NCI-H1436 (cell line): ENCODE measurements at regions not wholly inside any gene's neighbourhood (a gene's known extent, or its start where the extent isn't known, plus 50 kb on each side); places are given as distances from the start of the nearest gene placed in this dataset.

Source experiments
- DNase-seq: peaks from one replicate; lab custom pipeline; 2025; lab: John Stamatoyannopoulos, UW

DNA sequence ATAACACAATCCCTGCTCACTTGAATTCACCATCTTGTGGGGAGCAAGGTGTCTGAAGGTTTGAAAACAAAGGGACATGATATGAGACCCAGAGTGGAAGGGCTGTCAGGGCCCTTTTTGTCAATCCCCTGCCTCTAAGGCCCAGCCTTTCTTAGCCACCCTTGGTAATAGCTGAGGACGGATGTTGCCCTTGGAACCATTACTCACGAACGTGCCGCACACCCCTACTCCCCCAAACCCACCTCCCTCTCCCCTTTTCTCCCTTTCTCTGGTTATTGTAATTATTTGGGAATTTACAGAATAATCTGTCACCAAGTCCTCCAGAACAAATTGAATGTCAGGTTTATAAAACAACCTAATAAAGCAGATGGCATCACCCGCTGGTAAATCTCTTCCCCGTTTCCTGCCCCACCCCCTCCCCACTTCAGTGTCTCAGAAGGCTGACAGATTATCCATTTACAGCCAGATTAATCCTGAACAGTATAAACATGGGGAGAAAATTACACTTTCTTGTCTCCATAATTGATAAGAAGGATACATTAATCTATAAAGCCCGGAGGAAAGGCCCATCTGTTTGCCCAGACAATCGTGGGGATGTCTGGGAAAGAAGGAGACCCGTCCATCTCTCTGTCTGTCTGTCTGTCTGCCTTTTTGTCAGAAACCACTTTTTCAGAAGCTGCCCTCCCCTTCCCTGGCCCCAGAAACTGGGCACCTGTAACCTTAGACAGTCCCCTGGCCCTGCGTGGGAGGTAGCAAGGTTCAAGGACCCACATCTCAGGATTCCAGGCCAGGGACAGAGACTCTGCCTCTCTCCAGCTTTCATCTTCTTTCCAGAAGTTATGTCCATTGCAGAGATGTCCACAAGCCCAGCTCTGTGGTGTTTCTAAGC lies 60.6 kb upstream of the CD34 start:
- no peak for DNase-seq

DNA sequence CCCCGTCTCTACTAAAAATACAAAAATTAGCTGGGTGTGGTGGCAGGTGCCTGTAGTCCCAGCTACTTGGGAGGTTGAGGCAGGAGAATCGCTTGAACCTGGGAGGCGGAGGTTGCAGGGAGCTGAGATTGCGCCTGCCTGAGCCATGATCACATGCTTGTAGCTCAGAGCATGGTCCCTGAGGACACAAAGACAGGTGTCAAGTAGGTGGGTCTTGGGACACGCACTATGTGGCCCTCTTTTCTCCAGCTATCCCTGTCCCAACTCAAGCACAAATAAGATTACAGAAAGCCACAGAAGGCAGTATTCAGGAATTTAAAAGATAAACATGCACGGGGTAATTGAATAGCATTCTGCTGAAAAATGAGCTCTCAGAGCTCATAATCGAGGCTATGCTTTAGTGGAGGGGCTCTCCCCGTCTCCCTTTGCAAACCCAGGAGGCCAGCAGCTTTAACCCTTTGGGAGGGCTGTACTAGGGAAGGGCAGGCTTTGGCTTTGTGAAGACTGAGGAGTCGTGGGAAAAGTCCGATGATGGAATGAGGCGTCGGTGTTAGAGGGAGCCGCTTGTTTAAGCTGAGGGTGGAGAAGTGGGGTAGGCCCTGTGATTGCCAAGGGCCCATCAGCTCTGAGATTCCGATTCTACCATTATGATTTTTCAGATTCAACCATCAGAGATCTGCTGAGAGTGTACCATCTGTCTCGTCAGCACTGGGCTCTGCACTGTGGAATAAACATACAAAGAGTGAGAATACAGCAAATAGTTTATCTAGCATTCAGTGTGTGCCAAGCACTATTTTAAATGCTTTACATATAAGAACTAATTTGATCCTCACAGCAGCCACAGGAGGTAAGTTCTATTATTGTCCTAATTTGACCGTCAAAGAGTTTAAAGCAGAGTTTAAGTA lies 59.7 kb upstream of the CD34 start:
- DNase-seq: no peak

DNA sequence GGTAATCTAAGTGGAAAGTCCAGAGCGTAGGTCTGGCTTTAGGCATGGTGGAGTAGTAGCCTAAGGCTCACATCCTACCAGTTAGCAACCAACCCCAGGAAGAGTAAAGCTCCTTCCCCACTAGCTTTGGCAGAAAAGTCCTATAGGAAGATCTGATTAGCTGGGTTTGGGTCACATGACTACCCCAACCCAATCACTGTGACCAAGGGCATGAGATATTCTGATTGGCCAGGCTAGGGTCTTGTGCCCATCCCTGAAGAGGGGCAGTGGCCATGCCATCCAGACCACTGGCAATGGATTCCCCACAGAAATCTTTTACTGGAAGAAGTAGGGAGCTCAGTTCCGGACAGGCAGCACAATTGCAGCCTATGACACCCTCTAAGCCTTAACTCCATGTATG lies 58.6 kb upstream of the CD34 start:
- DNase-seq: no peak

DNA sequence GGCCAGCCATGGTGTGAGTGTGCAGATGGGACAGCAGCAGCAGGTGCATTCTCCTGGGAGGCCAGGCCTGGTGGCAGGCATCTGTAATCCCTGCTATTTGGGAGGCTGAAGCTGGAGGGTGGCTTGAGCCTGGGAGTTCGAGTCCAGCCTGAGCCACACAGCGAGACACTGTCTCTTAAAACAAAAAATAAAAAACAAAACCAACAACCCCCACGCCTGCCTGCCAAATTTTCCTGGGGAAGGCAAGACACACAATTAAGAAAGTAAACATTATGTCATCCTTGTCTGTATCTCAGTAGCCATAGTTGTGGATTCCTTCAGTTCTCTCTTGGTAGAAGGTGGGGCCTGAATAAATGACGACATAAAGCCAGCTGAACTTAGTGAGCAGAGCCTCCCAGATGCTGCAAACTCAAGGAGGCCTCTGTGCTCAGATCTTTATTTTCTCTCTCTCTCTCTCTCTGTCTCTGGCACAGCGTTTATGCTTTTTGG lies 57.6 kb upstream of the CD34 start:
- no peak for DNase-seq

DNA sequence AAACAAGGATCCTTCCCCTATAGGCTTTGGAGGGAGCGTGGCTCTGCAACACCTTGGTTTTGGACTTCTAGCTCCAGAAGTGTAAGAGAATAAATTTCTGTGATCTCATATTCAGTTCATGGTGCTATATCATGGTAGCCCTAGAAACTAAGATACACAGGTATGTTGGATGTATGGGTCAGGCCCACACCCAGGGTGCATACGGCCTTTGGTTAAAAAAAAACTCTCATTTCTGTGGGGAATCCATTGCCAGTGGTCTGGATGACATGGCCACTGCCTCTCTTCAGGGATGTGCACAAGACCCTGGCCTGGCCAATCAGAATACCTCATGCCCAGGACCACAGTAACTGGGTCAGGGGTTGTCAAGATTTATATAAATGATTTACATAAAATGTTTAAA lies 56.8 kb upstream of the CD34 start:
- DNase-seq: no peak

DNA sequence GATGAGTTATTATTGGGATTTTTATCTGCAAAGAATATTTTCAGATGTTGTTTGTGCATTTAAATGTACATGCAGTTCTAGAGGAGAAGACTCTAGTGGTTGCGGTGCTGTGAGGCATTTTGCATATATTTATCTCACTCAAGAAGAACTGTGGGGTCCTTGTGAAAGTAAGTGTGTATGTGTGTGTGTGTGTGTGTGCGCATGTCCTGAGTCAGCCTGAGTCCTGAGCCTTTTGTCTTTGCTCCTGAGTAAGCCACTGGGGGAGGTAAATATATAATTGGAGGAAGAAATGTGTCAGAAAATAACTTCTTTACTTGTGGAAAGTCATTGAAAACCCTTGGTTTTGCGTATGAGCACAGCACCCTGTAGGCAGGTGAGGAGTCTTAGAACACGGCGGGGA lies 55.6 kb upstream of the CD34 start:
- DNase-seq: no peak

DNA sequence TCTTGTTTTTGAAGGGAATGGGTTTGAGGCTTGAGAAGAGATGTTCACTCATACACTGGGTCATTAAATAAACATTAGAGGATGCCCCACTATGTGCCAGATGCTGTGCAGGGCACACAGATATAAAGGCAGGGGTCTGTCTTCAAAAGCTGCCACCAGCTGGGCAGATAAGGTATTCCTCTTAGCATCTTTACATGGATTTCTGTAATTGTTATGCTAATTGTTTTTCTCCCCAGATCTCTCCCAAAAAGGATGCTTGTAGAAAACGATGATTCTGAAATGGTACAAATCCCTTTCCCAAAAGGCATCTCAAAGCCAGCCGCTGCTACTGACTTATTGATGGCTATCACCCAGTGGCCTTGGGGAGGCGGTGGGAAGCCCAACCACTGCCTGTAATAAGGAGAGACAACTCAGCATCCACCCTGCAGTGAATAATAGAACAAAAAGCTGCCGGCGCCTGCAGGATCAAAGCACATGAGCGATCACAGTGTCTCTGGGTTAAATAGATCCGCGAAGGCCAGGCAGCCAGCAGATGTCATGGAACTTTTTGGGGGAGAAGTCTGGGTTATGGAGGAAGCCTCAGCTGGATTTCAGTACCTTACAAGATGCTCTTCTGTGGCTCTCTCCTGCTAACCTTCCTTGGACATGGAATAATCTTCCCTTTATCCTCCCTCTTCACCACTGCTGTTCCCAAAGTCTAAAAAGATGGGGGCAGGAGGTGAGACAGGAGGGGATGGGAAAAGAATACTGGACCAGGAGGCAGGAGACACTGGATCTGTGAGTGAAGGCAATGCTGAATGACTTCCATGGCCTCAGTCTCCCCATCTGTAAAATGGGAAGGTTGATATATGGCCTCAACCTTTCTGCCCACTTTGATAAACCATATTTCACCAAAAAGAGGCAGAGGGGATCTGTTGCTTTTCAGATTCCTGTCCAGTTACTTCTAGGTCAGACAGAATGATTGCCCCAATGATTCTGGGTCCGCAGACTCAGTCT lies 54.8 kb upstream of the CD34 start:
- no peak for DNase-seq

DNA sequence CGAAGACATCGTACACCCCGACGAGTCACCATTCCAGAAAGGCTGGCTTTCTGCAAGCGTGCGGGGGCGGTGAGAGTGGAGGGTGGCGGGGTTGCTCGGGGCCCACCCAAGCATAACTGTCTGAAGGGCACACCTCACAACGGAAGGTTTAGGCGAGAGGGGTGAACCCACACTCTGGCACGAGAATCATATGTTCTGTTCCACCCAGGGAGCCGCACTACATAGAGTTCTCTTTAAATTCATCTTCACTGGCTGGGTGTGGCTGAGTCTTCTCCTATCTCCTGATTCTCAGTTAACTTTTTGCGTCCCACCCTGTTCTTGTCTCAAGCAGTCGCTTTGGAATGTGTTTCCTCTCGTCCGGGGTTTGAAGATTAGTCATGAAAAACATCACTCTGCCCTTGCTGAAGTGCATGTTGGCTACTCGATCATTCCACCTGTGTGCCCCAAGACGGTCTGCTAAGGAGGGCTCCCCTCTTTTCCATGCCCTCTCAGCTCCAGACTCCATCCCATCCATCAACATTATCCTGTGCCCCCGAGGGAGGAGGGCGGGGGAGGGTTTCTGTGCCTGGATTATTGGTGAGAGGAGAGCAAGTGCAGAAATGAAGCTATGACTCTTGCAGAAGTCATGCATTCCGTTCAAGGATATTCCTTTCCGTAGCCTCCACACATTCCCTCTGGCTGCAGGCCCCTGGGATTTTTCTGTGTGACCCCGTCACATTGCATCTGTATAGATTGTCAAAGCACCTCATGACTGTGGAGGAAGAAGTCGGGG lies 53.5 kb upstream of the CD34 start:
- no peak for DNase-seq

DNA sequence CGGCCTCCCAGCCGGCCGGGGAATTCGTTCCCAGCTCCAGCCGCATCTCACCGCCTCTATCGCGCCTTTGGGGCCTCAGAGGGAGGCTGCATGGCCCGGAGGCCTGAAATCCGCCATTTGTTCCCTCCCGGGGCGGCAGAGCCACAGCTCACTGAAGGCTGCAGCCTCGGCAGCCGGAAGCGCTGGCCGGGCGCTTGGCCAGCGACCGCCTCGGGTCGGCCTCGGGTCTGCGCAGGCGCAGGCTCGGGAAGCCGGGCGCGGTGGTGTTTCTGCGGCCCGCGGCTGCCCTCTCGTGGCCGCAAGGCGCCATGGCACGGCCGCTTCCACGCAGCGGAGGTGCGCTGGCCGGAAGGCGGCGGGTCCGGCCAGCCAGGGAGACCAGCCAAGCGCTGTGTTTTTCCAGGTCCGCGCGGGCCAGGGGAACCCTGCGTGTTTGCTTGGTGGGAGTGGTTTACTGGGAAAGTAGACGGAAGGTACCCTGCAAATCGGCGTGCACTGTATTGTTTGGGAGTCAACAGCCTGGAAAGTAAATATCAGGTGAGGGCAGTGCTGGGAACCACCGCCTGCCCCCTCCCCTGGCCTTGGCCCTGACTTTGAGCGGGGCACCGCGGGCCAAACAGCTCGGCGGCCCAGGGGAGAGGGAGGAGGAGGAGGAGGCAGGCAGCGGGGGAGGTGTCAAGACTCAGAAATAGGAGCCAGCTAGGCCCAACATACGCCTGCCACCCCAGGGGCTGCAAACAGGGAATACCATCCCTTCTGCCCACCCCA lies 52.7 kb upstream of the CD34 start:
- peak; percentile 85 for DNase-seq

DNA sequence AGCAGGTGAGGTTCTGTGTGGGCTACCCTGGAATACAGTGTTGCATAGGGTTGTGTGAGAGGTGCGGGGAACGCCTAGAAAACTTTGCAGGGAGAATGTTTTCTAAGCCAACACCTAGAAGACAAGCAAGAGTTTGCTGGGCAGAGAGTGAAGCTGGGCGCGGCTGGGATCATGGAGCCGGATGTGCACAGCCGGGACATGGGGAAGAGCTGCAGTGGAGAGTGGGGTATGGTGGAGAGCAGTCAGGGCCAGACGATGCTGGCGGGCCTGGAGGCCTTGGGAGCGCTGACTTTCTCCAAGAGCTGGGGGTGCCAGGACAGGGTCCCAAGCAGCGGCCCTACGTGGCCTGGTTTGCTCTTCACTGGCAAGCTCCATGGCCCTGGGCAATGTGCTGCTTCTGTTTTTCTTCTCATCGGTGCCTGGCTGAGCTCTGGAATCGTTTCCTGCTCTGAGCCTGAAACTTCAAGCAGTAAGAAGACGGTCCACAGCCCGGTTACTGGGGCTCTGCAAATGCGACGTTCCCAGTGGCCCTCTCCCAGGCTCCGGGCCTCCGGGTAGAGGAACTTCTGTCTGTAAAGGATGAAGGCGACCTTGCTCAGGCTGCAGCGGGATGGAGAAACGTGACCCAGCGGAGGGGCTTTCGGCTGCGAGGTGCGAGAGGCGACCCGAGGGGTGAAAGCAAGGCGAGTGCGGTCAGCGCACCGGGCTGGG lies 51.9 kb upstream of the CD34 start:
- DNase-seq: no peak
